ENCODE measurements at regions not wholly inside any gene's neighbourhood (a gene's known extent, or its start where the extent isn't known, plus 50 kb on each side); places are given as distances from the start of the nearest gene placed in this dataset.
"Not testable (repeated sequence)": the region's sequence is repeated elsewhere in the genome, so short reads cannot be mapped to it uniquely, and the experiment has no call there.

GRCh38 chr14:38400751-38401150 is 144.9 kb upstream of the CLEC14A start:
- DNase-seq: no peak
- intact Hi-C loops (cut with micrococcal nuclease): no loop called here
- no peak for ATAC-seq

- ATAC-seq (no peak), DNase-seq (no peak)
- intact Hi-C loops (cut with micrococcal nuclease): no loop called here
These were observed 143.8 kb upstream of the CLEC14A start for GRCh38 chr14:38399652-38400051.

- intact Hi-C loops (cut with micrococcal nuclease): no loop called here
- ATAC-seq (no peak), DNase-seq (no peak)
These were observed 138.9 kb upstream of the CLEC14A start for GRCh38 chr14:38394767-38395166.

DNA sequence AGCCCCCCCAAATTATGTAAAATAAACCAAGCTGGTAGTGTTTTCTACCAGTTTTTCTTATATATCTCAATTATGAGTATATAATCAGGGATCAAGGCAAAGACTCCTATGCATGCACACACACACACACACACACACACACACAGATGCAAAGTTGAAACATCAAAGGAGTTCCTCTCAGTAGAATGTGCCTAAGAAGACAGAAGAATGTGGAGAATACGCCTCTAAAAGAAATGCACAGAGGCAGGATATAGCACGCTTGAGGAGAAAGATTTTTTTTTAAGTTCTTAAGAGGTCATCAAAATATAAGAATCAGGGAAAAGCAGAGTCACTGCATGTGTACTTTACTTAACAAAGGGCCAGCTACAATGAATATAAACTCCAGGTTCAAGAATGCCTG is 138.2 kb upstream of the CLEC14A start:
- DNase-seq: no peak
- intact Hi-C loops (cut with micrococcal nuclease): no loop called here
- ATAC-seq: no peak

- intact Hi-C loops (cut with micrococcal nuclease): no loop called here
- DNase-seq: no peak
- no peak for ATAC-seq
These were observed 135.4 kb upstream of the CLEC14A start for GRCh38 chr14:38391334-38391733.

GRCh38 chr14:38389681-38390080 is 133.8 kb upstream of the CLEC14A start:
- ATAC-seq (no peak), DNase-seq (no peak)
- intact Hi-C loops (cut with micrococcal nuclease): no loop called here

DNA sequence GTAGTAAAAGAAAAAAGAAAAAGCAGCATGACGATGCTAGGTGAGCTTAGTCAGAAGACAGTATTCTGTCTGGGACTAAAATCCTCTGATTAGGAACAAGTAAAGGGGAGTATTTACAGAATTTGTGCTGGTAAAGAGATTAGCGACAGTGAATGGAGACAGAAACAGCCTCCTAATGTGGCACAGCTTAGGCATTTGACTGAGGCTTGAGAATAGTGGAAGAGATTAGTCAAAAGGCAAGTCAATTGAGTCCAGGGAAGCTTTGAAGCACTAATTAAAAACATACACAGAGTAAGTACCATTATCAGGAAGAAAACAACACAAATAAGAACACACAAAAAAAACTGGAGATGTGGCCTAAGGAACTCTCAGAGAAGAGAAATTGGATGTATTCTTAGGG is 131.9 kb upstream of the CLEC14A start:
- DNase-seq (no peak), ATAC-seq (no peak)
- intact Hi-C loops (cut with micrococcal nuclease): no loop called here

DNA sequence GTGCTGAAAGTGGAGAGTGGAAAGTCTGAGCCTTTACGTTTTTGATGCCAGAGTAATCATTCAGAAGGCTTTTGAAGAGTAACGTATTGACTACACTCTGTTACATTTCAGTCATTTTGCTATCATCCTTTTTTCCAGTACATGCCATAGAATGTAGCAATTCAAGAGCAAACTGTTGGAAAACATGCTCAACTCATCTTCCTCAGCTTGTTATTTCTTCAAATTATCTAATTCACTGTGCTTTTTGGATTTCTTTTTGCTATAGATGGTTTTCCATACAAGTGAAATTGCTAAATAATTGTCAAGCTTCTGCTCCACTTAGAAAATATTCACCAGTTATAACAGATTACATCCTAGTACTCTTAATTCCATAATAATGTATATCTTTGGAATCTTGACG is 129.9 kb upstream of the CLEC14A start:
- ATAC-seq (no peak), DNase-seq (no peak)
- intact Hi-C loops (cut with micrococcal nuclease): no loop called here

DNA sequence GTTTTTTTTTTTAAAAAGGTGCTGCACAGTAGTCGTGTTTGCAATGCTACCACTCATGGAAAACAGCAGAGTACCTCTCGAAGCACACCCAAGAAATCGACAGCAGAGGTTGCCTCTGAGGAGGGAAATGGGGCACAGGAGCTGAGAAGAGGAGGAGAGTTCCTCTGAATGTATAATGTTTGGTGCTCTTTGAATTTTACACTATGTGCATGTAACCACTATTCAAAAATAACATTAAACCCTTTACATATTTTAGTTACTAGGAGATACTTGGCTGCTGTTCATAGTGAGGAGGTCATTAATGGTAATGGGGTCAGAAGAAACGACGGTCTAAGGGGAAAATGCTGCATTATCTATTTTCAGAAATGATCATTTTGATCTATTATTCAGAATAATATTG is 129.4 kb upstream of the CLEC14A start:
- ATAC-seq: no peak
- no peak for DNase-seq
- intact Hi-C loops (cut with micrococcal nuclease): no loop called here

- intact Hi-C loops (cut with micrococcal nuclease): no loop called here
These were observed 128.8 kb upstream of the CLEC14A start for GRCh38 chr14:38384741-38385140.

DNA sequence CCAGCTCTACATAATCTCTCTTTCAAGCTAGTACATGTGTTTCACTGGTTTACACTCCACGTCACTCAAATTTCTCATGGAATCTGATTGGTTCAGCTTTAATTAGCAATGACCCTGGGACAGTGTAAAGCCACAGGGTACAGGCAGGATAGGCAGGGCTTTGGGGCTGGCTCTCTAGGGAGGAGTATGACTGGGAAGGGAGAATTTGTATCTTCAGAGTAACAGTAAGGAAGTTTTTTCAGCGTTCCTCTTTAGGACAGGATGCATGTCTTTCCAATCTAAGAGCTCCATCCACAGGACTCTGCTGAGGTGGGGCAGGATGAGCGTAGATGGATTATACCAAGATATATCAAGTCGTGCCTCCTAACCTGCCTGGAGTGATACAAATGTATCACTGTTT is 112.0 kb upstream of the CLEC14A start:
- intact Hi-C loops (cut with micrococcal nuclease): no loop called here
- peak; percentile 74 for ATAC-seq
- DNase-seq: no peak

More at GRCh38 chr14:38384741-38385140, 128.8 kb upstream of the CLEC14A start:
- no peak for ATAC-seq
- DNase-seq: no peak

- DNase-seq (no peak), ATAC-seq (no peak)
- intact Hi-C loops (cut with micrococcal nuclease): no loop called here
These were observed 110.5 kb upstream of the CLEC14A start for GRCh38 chr14:38366374-38366773.

DNA sequence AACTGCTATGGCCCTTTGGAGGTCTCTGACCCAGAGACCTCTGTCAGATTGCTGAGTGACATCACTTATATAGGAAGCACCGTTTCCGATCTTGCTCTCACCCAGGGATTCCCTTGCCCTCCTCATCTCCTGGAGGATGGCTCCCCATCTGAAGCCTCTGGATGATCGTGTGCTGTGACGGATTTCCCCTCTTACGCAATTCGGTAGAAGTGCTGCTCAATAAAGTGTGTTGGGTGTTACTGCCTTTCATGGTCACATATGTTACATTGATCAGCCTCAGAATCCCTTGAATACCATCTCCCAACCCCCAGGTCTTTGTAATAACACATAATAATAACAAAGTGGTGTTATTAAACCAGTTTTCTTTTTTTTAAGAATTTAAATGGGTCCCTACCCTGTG is 107.3 kb upstream of the CLEC14A start:
- no peak for ATAC-seq
- intact Hi-C loops (cut with micrococcal nuclease): no loop called here
- DNase-seq: no peak

DNA sequence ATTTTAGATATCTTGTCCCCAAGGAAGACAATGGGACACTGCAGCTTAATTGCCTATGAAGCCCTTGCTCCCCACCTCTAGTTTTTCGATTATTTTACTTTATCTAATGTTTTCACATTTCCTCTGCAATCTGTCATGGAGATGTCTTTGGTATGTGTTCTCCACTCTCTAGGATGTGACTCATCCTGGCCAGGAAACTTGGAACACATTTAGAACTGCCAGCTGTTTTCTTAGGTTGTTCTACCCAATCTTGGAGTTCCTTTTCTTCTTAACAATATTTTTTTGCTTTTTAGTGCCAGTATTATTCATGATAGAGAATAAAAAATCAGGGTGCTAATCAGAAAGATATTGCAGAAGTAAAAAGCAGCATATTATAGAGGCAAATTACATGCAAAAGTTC is 101.7 kb upstream of the CLEC14A start:
- DNase-seq: no peak
- intact Hi-C loops (cut with micrococcal nuclease): no loop called here
- ATAC-seq: peak; percentile 81

DNA sequence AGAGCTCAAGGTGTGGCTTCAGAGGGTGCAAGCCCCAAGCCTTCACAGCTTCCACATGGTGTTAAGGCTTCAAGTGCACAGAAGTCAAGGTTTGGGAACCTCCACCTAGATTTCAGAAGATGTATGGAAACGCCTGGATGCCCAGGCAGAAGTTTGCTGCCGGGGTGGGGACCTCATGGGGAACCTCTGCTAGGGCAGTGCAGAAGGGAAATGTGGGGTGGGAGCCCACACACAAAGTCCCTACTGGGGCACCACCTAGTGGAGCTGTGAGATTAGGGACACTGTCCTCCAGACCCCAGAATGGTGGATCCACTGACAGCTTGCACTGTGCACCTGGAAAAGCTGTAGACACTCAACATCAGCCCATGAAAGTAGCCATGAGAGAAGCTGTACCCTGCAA is 99.6 kb upstream of the CLEC14A start:
- ATAC-seq; DNase-seq; intact Hi-C loops (cut with micrococcal nuclease): not testable (repeated sequence)

DNA sequence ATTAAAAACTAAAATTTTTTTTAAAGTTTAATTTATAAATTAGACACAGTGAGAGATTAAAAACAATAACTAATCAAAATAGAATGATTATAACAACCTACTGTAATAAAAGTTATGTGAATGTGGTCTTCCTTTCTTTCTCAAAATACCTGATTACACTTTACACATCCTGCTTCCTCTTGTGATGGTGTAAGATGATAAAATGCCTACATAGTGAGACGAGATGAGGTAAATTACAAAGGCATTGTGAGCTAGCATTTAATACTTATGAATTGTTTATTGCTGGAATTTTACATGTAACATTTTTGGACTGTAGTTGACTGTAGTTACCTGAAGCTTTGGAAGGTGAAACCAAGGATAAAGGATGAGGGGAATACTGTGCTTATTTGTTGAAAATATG is 94.2 kb upstream of the CLEC14A start:
- ATAC-seq: no peak
- no peak for DNase-seq
- intact Hi-C loops (cut with micrococcal nuclease): no loop called here

GRCh38 chr14:38342803-38343202 is 86.9 kb upstream of the CLEC14A start:
- ATAC-seq (no peak), DNase-seq (no peak)
- intact Hi-C loops (cut with micrococcal nuclease): no loop called here

GRCh38 chr14:38339696-38340095 is 83.8 kb upstream of the CLEC14A start:
- DNase-seq (no peak), ATAC-seq (no peak)
- intact Hi-C loops (cut with micrococcal nuclease): no loop called here

- DNase-seq: no peak
- ATAC-seq: no peak
- intact Hi-C loops (cut with micrococcal nuclease): no loop called here
These were observed 80.4 kb upstream of the CLEC14A start for GRCh38 chr14:38336298-38336697.

DNA sequence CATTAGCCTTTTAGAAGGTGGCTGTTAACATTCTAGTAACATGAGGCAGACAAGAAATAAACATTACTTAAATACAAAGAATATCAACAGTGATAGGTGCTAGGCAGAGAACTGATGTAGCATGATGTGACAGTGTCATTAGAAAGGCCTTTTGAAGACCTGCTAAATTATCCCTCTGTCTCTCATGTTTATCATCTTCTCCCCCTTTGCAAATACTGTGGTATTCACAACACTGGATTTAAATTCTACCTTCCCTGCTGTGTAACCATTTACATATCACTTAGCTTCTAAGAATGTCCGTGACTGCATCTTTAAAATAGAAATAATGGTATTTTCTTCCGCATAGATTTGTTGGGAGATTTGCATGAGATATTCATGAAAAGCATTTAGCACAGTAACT is 74.4 kb upstream of the CLEC14A start:
- intact Hi-C loops (cut with micrococcal nuclease): no loop called here
- ATAC-seq: no peak
- no peak for DNase-seq

- intact Hi-C loops (cut with micrococcal nuclease): no loop called here
- no peak for DNase-seq
These were observed 73.4 kb upstream of the CLEC14A start for GRCh38 chr14:38329246-38329645.

DNA sequence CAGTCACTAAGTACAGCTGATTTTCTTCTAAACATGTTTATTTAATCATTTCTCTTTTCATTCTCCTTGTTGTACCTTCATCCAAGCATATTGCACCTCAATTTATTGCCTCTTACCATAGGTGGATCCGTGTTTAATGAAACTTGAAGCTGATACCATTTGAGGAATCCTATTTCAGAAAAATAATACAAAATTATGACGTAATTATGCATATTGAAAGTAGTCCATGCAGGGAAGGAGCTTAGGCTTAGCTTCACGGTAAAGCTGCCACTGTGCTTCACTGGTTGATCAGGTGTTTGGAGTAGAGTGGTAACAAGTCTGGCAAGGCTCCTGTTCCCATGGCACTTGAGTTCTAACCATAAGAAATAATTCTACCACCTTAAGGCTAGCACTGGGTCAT is 61.0 kb upstream of the CLEC14A start:
- intact Hi-C loops (cut with micrococcal nuclease): no loop called here
- DNase-seq (no peak), ATAC-seq (no peak)

More at GRCh38 chr14:38329246-38329645, 73.4 kb upstream of the CLEC14A start:
- ATAC-seq: no peak
